Lower leg skin (tissue), 4 donors: ENCODE measurements at regions not wholly inside any gene's neighbourhood (a gene's known extent, or its start where the extent isn't known, plus 50 kb on each side); places are given as distances from the start of the nearest gene placed in this dataset.
A peak's percentile ranks its signal among the peaks of the same experiment; 100 is the strongest.

Source experiments
- DNase-seq, 2 donors: peaks; one replicate each; pipeline ENCODE4 v3.0.0-alpha.2; 2019; ENCODE audit warnings: low spot score in 2 of 2
- H3K4me3 ChIP-seq: fragments of 200-600 bp; sonication (generic); 2 replicates; pipeline ENCODE4 v1.5.1; 2017; ENCODE audit warnings: mild to moderate bottlenecking, low read depth; ENCODE audit not compliant: poor library complexity, severe bottlenecking
- CTCF ChIP-seq, 3 donors: fragments of 450-650 bp; IDR thresholded peaks; one replicate each; pipeline ENCODE4 v1.5.1; 2016; ENCODE audit warnings: antibody characterized with exemption in 3 of 3, mild to moderate bottlenecking in 3 of 3, moderate library complexity in 2 of 3
- POLR2A ChIP-seq, 2 donors: fragments of 450-650 bp; IDR thresholded peaks; one replicate each; pipeline ENCODE4 v1.6.1; 2016 to 2017; ENCODE audit warnings: antibody characterized with exemption in 2 of 2, mild to moderate bottlenecking in 1 of 2, moderate library complexity in 1 of 2
- whole genome bisulfite sequencing, 2 donors: methylation state at CpG; one replicate each; pipeline ENCODE4 v1.1.5; 2018; 5-methylcytosine and 5-hydroxymethylcytosine counted together
- intact Hi-C: fragments of 100-400 bp; cut with DNase I; formaldehyde crosslinking; loops from one replicate; pipeline ENCODE4 v1.15.0; 2023; ENCODE audit warnings: low total_unique reads

- TF ChIP-seq POLR2A (IDR thresholded peaks at IDR 0.05) (no peak), CTCF (IDR thresholded peaks at IDR 0.05) (no peak)
- intact Hi-C loops = no loop called here
- no peak overlapping the region for H3K4me3 ChIP-seq
- WGBS, 2 donors = 77 to 79% methylated on average over 19 to 20 of the region's 20 CpGs
- peak in 1 of 2 donors; percentile 74 for DNase-seq
Observed at GRCh38 chr22:49357661-49358440, 469.8 kb downstream of the BRD1 start.

- peak in 1 of 2 donors; percentile 61 for DNase-seq
- WGBS, 2 donors = 88 to 89% methylated on average over 3 of the region's 3 CpGs
- intact Hi-C loops = no loop called here
- H3K4me3 ChIP-seq = no peak overlapping the region
- TF ChIP-seq POLR2A (IDR thresholded peaks at IDR 0.05) (no peak), CTCF (IDR thresholded peaks at IDR 0.05) (no peak)
Observed at GRCh38 chr22:49356428-49356827, 471.2 kb downstream of the BRD1 start.

- 84 to 92% methylated on average over 18 of the region's 18 CpGs for WGBS, 2 donors
- DNase-seq = peak in 1 of 2 donors; percentile 59
- TF ChIP-seq CTCF (IDR thresholded peaks at IDR 0.05) (no peak), POLR2A (IDR thresholded peaks at IDR 0.05) (no peak)
- no peak overlapping the region for H3K4me3 ChIP-seq
- intact Hi-C loops = no loop called here
Observed at GRCh38 chr22:49355211-49355920, 472.3 kb downstream of the BRD1 start.

GRCh38 chr22:49354516-49355210 lies 473.0 kb downstream of the BRD1 start:
- intact Hi-C loops = no loop called here
- 52 to 59% methylated on average over 9 to 14 of the region's 14 CpGs for WGBS, 2 donors
- peak in 1 of 2 donors; percentile 20 for DNase-seq
- H3K4me3 ChIP-seq = no peak overlapping the region
- TF ChIP-seq CTCF (IDR thresholded peaks at IDR 0.05) = no peak
- no peak for TF ChIP-seq POLR2A (IDR thresholded peaks at IDR 0.05)

- DNase-seq = peak in 1 of 2 donors; percentile 60
Observed at GRCh38 chr22:49353235-49353634, 474.4 kb downstream of the BRD1 start.

More at GRCh38 chr22:49353235-49353634, 474.4 kb downstream of the BRD1 start:
- H3K4me3 ChIP-seq = no peak overlapping the region
- intact Hi-C loops = no loop called here
- WGBS, 2 donors = 84 to 86% methylated on average over 17 of the region's 17 CpGs
- TF ChIP-seq CTCF (IDR thresholded peaks at IDR 0.05) (no peak), POLR2A (IDR thresholded peaks at IDR 0.05) (no peak)
